ENCODE measurements at regions not wholly inside any gene's neighbourhood (a gene's known extent, or its start where the extent isn't known, plus 50 kb on each side); places are given as distances from the start of the nearest gene placed in this dataset.

DNA sequence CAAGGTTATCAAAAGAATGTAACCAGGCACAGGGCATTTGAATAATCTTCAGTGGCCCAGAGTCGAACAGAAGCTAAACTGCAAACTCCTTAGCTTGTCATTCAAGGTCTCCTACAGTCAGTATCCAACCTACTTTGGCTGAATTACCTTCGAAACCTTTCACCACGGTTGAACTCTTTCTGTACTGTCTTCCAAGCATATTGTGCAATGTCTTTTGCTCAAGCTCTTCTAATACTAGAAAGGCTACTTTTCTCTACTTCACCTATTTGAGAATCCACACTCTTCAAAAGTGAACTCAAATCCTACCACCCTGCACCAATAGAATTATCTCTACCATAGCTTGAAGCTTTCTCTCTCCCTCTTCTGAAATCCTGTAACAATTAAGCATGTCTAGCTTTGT lies 142.9 kb downstream of the NR4A2 start:
- no peaks in the 10 kb centered on the region for H3K9me3 Mint-ChIP-seq (ENCODE audit: unreplicated experiment)
- H3K36me3 Mint-ChIP-seq (ENCODE audit: low read depth, unreplicated experiment), result no peaks in the 10 kb centered on the region
- H3K4me1 Mint-ChIP-seq (ENCODE audit: unreplicated experiment), result peaks cover 7% of the 10 kb centered on the region
- no peak overlapping the region for H3K27ac Mint-ChIP-seq (ENCODE audit: unreplicated experiment)
- no peak for DNase-seq (ENCODE audit: low spot score)
- peaks cover 3% of the 10 kb centered on the region for H3K27me3 Mint-ChIP-seq (ENCODE audit: unreplicated experiment)
- H3K4me3 Mint-ChIP-seq (ENCODE audit: unreplicated experiment), result no peak overlapping the region
- TF ChIP-seq, protein P1, sequence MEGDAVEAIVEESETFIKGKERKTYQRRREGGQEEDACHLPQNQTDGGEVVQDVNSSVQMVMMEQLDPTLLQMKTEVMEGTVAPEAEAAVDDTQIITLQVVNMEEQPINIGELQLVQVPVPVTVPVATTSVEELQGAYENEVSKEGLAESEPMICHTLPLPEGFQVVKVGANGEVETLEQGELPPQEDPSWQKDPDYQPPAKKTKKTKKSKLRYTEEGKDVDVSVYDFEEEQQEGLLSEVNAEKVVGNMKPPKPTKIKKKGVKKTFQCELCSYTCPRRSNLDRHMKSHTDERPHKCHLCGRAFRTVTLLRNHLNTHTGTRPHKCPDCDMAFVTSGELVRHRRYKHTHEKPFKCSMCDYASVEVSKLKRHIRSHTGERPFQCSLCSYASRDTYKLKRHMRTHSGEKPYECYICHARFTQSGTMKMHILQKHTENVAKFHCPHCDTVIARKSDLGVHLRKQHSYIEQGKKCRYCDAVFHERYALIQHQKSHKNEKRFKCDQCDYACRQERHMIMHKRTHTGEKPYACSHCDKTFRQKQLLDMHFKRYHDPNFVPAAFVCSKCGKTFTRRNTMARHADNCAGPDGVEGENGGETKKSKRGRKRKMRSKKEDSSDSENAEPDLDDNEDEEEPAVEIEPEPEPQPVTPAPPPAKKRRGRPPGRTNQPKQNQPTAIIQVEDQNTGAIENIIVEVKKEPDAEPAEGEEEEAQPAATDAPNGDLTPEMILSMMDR (IDR thresholded peaks at IDR 0.05; ENCODE audit: unreplicated experiment), result no peak

DNA sequence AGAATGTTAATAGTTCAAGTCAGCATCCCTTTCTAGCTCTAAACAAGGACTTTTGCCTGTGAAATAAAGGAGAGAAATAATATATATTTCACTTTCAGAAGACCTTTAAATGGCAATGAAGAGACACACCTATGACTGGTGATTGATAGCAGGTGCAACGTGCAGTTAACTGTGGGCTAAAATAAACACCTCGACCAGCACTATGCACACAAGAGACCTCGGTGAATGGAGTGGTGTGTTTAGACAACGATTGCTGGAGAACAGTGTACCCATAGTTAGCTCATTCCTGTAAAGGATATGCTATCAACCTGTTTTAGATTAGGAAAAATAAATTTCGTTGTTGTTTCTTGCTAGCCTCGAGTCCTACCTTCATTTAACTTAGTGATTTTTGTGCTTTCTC lies 143.4 kb downstream of the NR4A2 start:
- DNase-seq (ENCODE audit: low spot score), result no peak
- Mint-ChIP-seq H3K27ac (ENCODE audit: unreplicated experiment) (no peak overlapping the region), H3K4me3 (ENCODE audit: unreplicated experiment) (no peak overlapping the region), H3K4me1 (ENCODE audit: unreplicated experiment) (peaks cover 9% of the 10 kb centered on the region), H3K27me3 (ENCODE audit: unreplicated experiment) (peaks cover 3% of the 10 kb centered on the region), H3K36me3 (ENCODE audit: low read depth, unreplicated experiment) (no peaks in the 10 kb centered on the region), H3K9me3 (ENCODE audit: unreplicated experiment) (no peaks in the 10 kb centered on the region)
- TF ChIP-seq, protein P1 (IDR thresholded peaks at IDR 0.05; ENCODE audit: unreplicated experiment), result no peak

DNA sequence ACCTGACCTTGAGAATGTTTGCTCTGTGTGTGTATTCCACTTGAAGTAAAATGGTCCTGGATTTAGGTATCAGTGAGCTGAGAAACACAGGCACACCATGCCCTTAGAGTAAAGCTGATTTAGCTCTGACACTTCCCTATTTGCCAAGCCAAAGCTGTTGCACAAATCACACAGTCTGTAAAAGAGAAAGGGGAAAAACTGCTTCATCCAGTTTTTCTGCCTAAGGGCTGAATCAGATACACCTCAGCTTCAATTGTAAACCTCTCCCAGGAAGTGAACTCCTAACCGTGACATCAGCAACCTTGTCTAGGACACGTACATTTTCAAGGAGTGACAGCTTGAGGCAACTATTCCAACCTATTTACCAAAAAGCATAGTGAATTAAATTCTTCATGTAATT lies 150.4 kb downstream of the NR4A2 start:
- Mint-ChIP-seq H3K9me3 (ENCODE audit: unreplicated experiment) (no peaks in the 10 kb centered on the region), H3K4me3 (ENCODE audit: unreplicated experiment) (no peak overlapping the region), H3K4me1 (ENCODE audit: unreplicated experiment) (peaks cover 14% of the 10 kb centered on the region), H3K36me3 (ENCODE audit: low read depth, unreplicated experiment) (no peaks in the 10 kb centered on the region), H3K27me3 (ENCODE audit: unreplicated experiment) (peaks cover 3% of the 10 kb centered on the region), H3K27ac (ENCODE audit: unreplicated experiment) (no peak overlapping the region)
- TF ChIP-seq, protein P1 (IDR thresholded peaks at IDR 0.05; ENCODE audit: unreplicated experiment), result no peak
- no peak for DNase-seq (ENCODE audit: low spot score)

DNA sequence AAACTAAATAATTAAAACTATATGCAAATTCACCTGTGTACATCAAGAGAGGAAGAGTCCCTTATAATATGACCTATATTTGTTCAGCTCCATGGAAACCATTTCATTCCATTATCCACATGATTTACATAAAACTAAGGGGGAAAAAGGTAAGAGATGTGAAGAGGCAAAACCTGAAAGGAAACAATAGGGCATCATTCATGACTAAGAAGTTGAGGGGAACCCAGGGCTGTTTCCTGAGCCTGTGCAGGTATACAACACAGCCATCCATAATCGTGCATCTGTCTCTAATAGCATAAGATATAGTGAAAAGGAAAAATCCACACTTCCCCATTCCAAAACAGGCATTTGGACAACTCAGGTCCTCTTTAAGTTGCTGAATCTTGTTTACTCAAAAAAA lies 151.3 kb downstream of the NR4A2 start:
- Mint-ChIP-seq H3K4me1 (ENCODE audit: unreplicated experiment) (peaks cover 14% of the 10 kb centered on the region), H3K4me3 (ENCODE audit: unreplicated experiment) (no peak overlapping the region), H3K27ac (ENCODE audit: unreplicated experiment) (no peak overlapping the region), H3K9me3 (ENCODE audit: unreplicated experiment) (no peaks in the 10 kb centered on the region), H3K36me3 (ENCODE audit: low read depth, unreplicated experiment) (no peaks in the 10 kb centered on the region), H3K27me3 (ENCODE audit: unreplicated experiment) (peaks cover 1% of the 10 kb centered on the region)
- DNase-seq (ENCODE audit: low spot score), result no peak
- TF ChIP-seq, protein P1 (IDR thresholded peaks at IDR 0.05; ENCODE audit: unreplicated experiment), result no peak

DNA sequence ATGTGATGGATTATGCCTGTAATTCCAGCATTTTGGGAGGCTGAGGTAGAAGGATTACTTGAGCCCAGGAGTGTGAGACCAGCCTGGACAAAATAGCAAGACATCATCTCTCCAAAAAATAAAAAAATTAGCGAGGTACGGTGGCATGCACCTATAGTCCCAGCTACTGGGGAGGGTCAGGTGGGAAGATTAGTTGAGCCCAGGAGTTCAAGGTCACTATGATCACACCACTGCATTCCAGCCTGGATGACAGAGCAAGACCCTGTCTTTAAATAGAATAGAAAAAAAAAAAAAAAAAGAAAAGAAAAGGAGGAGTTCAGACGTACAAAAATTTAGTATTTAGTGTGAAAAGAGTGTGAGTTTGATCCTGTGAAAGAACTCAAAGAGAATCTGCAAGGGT lies 154.9 kb downstream of the NR4A2 start:
- Mint-ChIP-seq H3K36me3 (ENCODE audit: low read depth, unreplicated experiment) (no peaks in the 10 kb centered on the region), H3K27me3 (ENCODE audit: unreplicated experiment) (no peaks in the 10 kb centered on the region), H3K4me3 (ENCODE audit: unreplicated experiment) (no peak overlapping the region), H3K4me1 (ENCODE audit: unreplicated experiment) (peaks cover 4% of the 10 kb centered on the region), H3K9me3 (ENCODE audit: unreplicated experiment) (no peaks in the 10 kb centered on the region), H3K27ac (ENCODE audit: unreplicated experiment) (no peak overlapping the region)
- TF ChIP-seq, protein P1 (IDR thresholded peaks at IDR 0.05; ENCODE audit: unreplicated experiment), result no peak
- DNase-seq (ENCODE audit: low spot score), result no peak
